ENCODE measurements at regions not wholly inside any gene's neighbourhood (a gene's known extent, or its start where the extent isn't known, plus 50 kb on each side); places are given as distances from the start of the nearest gene placed in this dataset.

DNA sequence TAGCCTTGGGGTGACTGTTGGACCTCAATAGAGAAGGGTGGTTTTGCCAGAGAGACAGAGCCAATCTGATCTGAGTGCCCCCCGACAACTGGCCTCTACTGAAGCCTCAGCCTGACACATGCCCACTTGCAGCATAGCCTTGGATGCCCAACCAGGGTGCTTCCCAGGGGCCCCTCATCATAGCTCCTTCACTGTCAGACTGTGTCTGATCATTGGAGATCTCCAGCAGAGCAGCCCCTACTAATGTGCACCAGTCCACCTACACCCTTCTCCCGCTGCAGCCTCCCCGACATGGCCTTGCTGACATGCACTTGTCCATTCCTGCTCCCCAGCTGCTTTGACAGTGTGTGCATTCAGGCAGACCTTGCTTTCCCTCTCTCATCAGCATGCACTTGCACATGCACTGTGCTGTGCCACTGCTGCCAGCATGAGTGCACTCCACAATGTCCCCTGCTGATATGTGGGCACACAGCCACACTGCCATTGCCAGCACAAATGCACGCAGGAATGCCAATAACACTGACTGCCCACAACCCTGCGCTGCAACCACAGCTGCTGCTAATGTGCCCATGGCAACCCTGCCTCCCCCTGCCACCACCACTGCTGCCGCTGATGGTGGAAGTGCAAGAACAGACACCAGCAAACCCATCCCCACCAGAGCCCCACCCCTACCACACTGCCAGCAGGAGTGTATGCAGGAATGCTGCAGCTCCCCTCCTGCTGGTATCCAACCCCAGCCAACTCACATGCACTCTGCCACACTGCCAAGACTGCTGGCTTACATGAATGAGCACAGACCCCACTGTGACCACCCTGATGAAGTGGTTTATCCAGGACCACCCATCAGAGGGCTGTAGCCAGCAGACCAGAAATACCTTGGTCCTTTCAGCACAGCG lies 68.1 kb upstream of the ZMAT1 start:
- Histone ChIP-seq H3K9me3 (no peaks in the 10 kb centered on the region), H3K4me3 (no peak overlapping the region), H3K4me1 (no peaks in the 10 kb centered on the region), H3K36me3 (ENCODE audit: low read depth, missing control alignments) (no peaks in the 10 kb centered on the region), H3K27ac (no peak overlapping the region), H3K27me3 (no peaks in the 10 kb centered on the region)
- 79 to 92% methylated on average over 2 to 7 of the region's 7 CpGs for WGBS, 2 donors
- no peak for TF ChIP-seq POLR2A (IDR thresholded peaks at IDR 0.05)
- TF ChIP-seq, protein P1, sequence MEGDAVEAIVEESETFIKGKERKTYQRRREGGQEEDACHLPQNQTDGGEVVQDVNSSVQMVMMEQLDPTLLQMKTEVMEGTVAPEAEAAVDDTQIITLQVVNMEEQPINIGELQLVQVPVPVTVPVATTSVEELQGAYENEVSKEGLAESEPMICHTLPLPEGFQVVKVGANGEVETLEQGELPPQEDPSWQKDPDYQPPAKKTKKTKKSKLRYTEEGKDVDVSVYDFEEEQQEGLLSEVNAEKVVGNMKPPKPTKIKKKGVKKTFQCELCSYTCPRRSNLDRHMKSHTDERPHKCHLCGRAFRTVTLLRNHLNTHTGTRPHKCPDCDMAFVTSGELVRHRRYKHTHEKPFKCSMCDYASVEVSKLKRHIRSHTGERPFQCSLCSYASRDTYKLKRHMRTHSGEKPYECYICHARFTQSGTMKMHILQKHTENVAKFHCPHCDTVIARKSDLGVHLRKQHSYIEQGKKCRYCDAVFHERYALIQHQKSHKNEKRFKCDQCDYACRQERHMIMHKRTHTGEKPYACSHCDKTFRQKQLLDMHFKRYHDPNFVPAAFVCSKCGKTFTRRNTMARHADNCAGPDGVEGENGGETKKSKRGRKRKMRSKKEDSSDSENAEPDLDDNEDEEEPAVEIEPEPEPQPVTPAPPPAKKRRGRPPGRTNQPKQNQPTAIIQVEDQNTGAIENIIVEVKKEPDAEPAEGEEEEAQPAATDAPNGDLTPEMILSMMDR (IDR thresholded peaks at IDR 0.05), result no peak
- no peak for DNase-seq
- intact Hi-C loops (cut with DNase I; ENCODE audit: low total_unique reads), result no loop called here

DNA sequence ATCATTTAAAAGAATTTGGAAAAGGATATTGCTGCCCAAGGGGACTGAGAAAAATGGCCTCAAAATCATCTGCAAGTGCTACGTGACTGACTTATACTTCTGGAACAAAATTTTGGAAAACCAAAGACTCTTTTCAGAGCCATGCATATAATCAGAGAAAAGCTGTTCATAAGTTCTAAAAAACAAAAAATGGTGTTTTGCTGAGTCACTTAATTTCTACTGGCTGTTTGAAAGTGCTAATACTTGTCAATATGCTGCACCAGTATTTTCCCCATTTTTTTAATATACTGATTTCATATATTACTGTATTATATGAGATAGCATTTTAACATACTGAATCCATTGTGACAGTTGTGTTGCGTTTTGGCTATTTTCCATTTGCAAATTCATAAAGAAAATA lies 61.5 kb upstream of the ZMAT1 start:
- 96 to 97% methylated on average over 2 of the region's 2 CpGs for WGBS, 2 donors
- intact Hi-C loops (cut with DNase I; ENCODE audit: low total_unique reads), result no loop called here
- TF ChIP-seq POLR2A (IDR thresholded peaks at IDR 0.05), result no peak
- TF ChIP-seq, protein P1 (IDR thresholded peaks at IDR 0.05), result no peak
- Histone ChIP-seq H3K9me3 (no peaks in the 10 kb centered on the region), H3K4me1 (no peaks in the 10 kb centered on the region), H3K27me3 (no peaks in the 10 kb centered on the region), H3K36me3 (ENCODE audit: low read depth, missing control alignments) (no peaks in the 10 kb centered on the region), H3K27ac (no peak overlapping the region), H3K4me3 (no peak overlapping the region)
- no peak for DNase-seq

DNA sequence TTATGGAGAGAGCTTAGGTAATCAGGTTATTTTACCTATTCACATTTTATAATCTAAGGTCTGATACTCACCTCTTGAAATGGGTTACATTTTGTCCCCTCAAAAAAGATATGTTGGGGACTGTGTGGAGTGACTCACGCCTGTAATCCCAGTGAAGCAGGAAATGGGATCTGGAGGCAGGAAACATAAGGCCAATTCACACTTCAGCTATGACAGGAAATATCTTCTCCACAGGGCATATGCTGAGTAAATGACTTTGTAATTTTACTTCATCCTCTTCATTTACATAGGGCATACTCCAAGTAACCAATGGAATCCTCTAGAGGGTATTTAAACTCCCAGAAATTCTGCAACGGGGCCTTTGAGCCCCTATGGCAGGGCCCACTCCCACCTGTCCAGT lies 54.8 kb upstream of the ZMAT1 start:
- no peak for TF ChIP-seq POLR2A (IDR thresholded peaks at IDR 0.05)
- TF ChIP-seq, protein P1 (IDR thresholded peaks at IDR 0.05), result no peak
- Histone ChIP-seq H3K36me3 (ENCODE audit: low read depth, missing control alignments) (no peaks in the 10 kb centered on the region), H3K4me1 (no peaks in the 10 kb centered on the region), H3K4me3 (no peak overlapping the region), H3K27me3 (no peaks in the 10 kb centered on the region), H3K27ac (no peak overlapping the region), H3K9me3 (no peaks in the 10 kb centered on the region)
- no peak for DNase-seq
- intact Hi-C loops (cut with DNase I; ENCODE audit: low total_unique reads), result no loop called here
- 47 to 64% methylated on average over 2 of the region's 2 CpGs for WGBS, 2 donors

All from testis (tissue), 2 donors.